ENCODE measurements at regions not wholly inside any gene's neighbourhood (a gene's known extent, or its start where the extent isn't known, plus 50 kb on each side); places are given as distances from the start of the nearest gene placed in this dataset.

- TF ChIP-seq CTCF (IDR thresholded peaks at IDR 0.05) (no peak), POLR2A (IDR thresholded peaks at IDR 0.05) (no peak), EP300 (IDR thresholded peaks at IDR 0.05) (no peak)
- no peak overlapping the region for H3K27ac ChIP-seq
Measured at GRCh38 chr4:53920116-53920515, 144.3 kb downstream of the CHIC2 start.

GRCh38 chr4:53919535-53919934 is 144.9 kb downstream of the CHIC2 start:
- Histone ChIP-seq H3K4me1 (no peaks in the 10 kb centered on the region), H3K36me3 (no peaks in the 10 kb centered on the region), H3K9me3 (no peaks in the 10 kb centered on the region), H3K4me3 (no peak overlapping the region), H3K27ac (no peak overlapping the region), H3K27me3 (no peaks in the 10 kb centered on the region)
- WGBS, 2 donors, result 63 to 72% methylated on average over 2 of the region's 2 CpGs
- DNase-seq (ENCODE audit: low spot score in 2 of 2), result no peak
- no peak for TF ChIP-seq POLR2A (IDR thresholded peaks at IDR 0.05)
- TF ChIP-seq EP300 (IDR thresholded peaks at IDR 0.05), result no peak
- no peak for TF ChIP-seq CTCF (IDR thresholded peaks at IDR 0.05)

More at GRCh38 chr4:53920116-53920515, 144.3 kb downstream of the CHIC2 start:
- Histone ChIP-seq H3K27me3 (no peaks in the 10 kb centered on the region), H3K4me1 (no peaks in the 10 kb centered on the region), H3K4me3 (no peak overlapping the region), H3K36me3 (no peaks in the 10 kb centered on the region), H3K9me3 (no peaks in the 10 kb centered on the region)
- WGBS, 2 donors, result 43 to 56% methylated on average over 4 of the region's 4 CpGs
- DNase-seq (ENCODE audit: low spot score in 2 of 2), result no peak

GRCh38 chr4:53917729-53918128 is 146.7 kb downstream of the CHIC2 start:
- WGBS, 2 donors, result 58 to 71% methylated on average over 2 of the region's 2 CpGs
- Histone ChIP-seq H3K9me3 (no peaks in the 10 kb centered on the region), H3K4me3 (no peak overlapping the region), H3K4me1 (no peaks in the 10 kb centered on the region), H3K36me3 (no peaks in the 10 kb centered on the region), H3K27ac (no peak overlapping the region), H3K27me3 (no peaks in the 10 kb centered on the region)
- TF ChIP-seq CTCF (IDR thresholded peaks at IDR 0.05) (no peak), EP300 (IDR thresholded peaks at IDR 0.05) (no peak), POLR2A (IDR thresholded peaks at IDR 0.05) (no peak)
- DNase-seq (ENCODE audit: low spot score in 2 of 2), result no peak

GRCh38 chr4:53916431-53916889 is 147.9 kb downstream of the CHIC2 start:
- no peaks in the 10 kb centered on the region for H3K27me3 ChIP-seq
- no peaks in the 10 kb centered on the region for H3K9me3 ChIP-seq
- no peaks in the 10 kb centered on the region for H3K4me1 ChIP-seq
- DNase-seq (ENCODE audit: low spot score in 2 of 2), result no peak
- TF ChIP-seq CTCF (IDR thresholded peaks at IDR 0.05) (no peak), EP300 (IDR thresholded peaks at IDR 0.05) (no peak), POLR2A (IDR thresholded peaks at IDR 0.05) (no peak)
- H3K4me3 ChIP-seq, result no peak overlapping the region
- H3K27ac ChIP-seq, result no peak overlapping the region
- no peaks in the 10 kb centered on the region for H3K36me3 ChIP-seq

- 67 to 69% methylated on average over 4 of the region's 4 CpGs for WGBS, 2 donors
- no peak overlapping the region for H3K4me3 ChIP-seq
- DNase-seq (ENCODE audit: low spot score in 2 of 2), result no peak
- TF ChIP-seq CTCF (IDR thresholded peaks at IDR 0.05), result no peak
- TF ChIP-seq POLR2A (IDR thresholded peaks at IDR 0.05), result no peak
- TF ChIP-seq EP300 (IDR thresholded peaks at IDR 0.05), result no peak
- no peaks in the 10 kb centered on the region for H3K4me1 ChIP-seq
- no peaks in the 10 kb centered on the region for H3K27me3 ChIP-seq
- no peaks in the 10 kb centered on the region for H3K9me3 ChIP-seq
- no peaks in the 10 kb centered on the region for H3K36me3 ChIP-seq
- H3K27ac ChIP-seq, result no peak overlapping the region
Measured at GRCh38 chr4:53914313-53915016, 149.9 kb downstream of the CHIC2 start.

Data from tibial nerve (tissue), 4 donors.